ENCODE measurements at regions not wholly inside any gene's neighbourhood (a gene's known extent, or its start where the extent isn't known, plus 50 kb on each side); places are given as distances from the start of the nearest gene placed in this dataset.

DNA sequence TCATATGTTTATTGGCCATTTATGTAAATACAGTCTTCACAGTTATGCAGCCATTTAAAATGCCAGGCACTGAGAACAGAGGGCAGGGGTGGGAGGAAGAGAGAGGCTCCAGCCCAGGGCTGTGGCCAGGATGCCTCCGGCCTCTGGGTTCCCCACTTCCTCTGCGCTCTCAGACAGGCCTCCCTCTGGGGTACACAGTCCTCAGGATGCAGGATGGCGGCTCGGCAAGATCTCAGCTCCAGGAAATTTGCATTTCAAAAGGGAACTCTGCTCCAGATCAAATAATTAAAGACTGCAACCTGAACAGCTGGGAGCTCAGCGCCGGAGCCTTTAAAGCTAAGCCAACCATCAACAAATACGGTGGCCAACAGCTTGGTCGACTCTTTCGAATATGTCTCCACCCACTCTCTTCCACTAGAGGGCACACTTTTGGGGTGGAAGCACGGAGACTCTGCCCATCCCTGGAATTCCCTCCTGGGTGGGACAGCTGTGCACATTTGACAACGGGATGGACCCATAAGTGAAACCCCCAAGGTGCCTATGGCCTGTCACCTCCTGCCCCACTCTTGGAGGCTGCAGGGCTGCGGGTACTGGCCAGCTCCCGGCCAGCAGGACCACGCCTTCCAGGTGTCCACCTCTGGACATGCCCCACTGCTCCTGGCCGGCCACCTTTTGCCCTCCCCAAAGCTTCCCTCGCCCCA lies 1044.7 kb downstream of the BRD1 start (continued):
- TF ChIP-seq ZNF766 (CRISPR knock-in tag; IDR thresholded peaks at IDR 0.05; ENCODE audit: borderline replicate concordance) (no peak), ZNF441 (CRISPR knock-in tag; IDR thresholded peaks at IDR 0.05; ENCODE audit: borderline replicate concordance) (no peak), ZSCAN30 (CRISPR knock-in tag; IDR thresholded peaks at IDR 0.05) (no peak), ZNF280D (CRISPR knock-in tag; IDR thresholded peaks at IDR 0.05) (no peak), ZSCAN5A (CRISPR knock-in tag; IDR thresholded peaks at IDR 0.05; ENCODE audit: borderline replicate concordance) (no peak), ZNF781 (CRISPR knock-in tag; IDR thresholded peaks at IDR 0.05; ENCODE audit: borderline replicate concordance, not compliant biosample characterization) (no peak), ZNF556 (CRISPR knock-in tag; IDR thresholded peaks at IDR 0.05; ENCODE audit: borderline replicate concordance) (0 out of 2 replicates have a peak, but pooled peaks have one; percentile 6), ZBTB7A (CRISPR knock-in tag; IDR thresholded peaks at IDR 0.05) (no peak), RFX1 (IDR thresholded peaks at IDR 0.05) (no peak), SMYD3 (CRISPR knock-in tag; IDR thresholded peaks at IDR 0.05) (no peak), PLRG1 (conservative IDR thresholded peaks at IDR 0.05) (no peak), XRCC5 (optimal IDR thresholded peaks at IDR 0.05; ENCODE audit: low read length) (peak; percentile 57), SMC3 (IDR thresholded peaks at IDR 0.05; ENCODE audit: low read length) (peak; percentile 55), PHF5A (CRISPR knock-in tag; IDR thresholded peaks at IDR 0.05; ENCODE audit: low read depth, unreplicated experiment) (no peak), ZNF549 (CRISPR knock-in tag; IDR thresholded peaks at IDR 0.05) (no peak), MXD1 (CRISPR knock-in tag; IDR thresholded peaks at IDR 0.05) (no peak), THAP9 (CRISPR knock-in tag; IDR thresholded peaks at IDR 0.05; ENCODE audit: borderline replicate concordance) (0 out of 2 replicates have a peak, but pooled peaks have one; percentile 13), ZNF567 (CRISPR knock-in tag; IDR thresholded peaks at IDR 0.05; ENCODE audit: borderline replicate concordance) (no peak), SALL1 (CRISPR knock-in tag; IDR thresholded peaks at IDR 0.05) (no peak), HES4 (CRISPR knock-in tag; IDR thresholded peaks at IDR 0.05; ENCODE audit: borderline replicate concordance) (no peak)

Data from HepG2 (cell line).